Type B pancreatic cell (in vitro differentiated cells): ENCODE measurements at regions not wholly inside any gene's neighbourhood (a gene's known extent, or its start where the extent isn't known, plus 50 kb on each side); places are given as distances from the start of the nearest gene placed in this dataset.

ENCODE experiments used
- DNase-seq: peaks from one replicate; pipeline ENCODE4 v3.0.0; 2021; ENCODE audit warnings: mixed read lengths; ENCODE audit not compliant: unreplicated experiment; ENCODE audit errors: extremely low spot score
- H3K27ac Mint-ChIP-seq: 2 replicates; pipeline ENCODE4 v1.8.0; 2021; ENCODE audit warnings: mild to moderate bottlenecking, mixed read lengths
- H3K27me3 Mint-ChIP-seq: 2 replicates; pipeline ENCODE4 v1.8.0; 2021; ENCODE audit warnings: mixed read lengths
- H3K36me3 Mint-ChIP-seq: 2 replicates; pipeline ENCODE4 v1.8.0; 2021; ENCODE audit warnings: mixed read lengths
- H3K4me1 Mint-ChIP-seq: one replicate; pipeline ENCODE4 v1.8.0; 2021; ENCODE audit warnings: mixed read lengths; ENCODE audit not compliant: unreplicated experiment
- H3K4me3 Mint-ChIP-seq: 2 replicates; pipeline ENCODE4 v1.8.0; 2021; ENCODE audit warnings: mild to moderate bottlenecking, mixed read lengths
- H3K9me3 Mint-ChIP-seq: 2 replicates; pipeline ENCODE4 v1.8.0; 2021; ENCODE audit warnings: mixed read lengths
- TF ChIP-seq, protein P1 (sequence below): fragments of 200-600 bp; sonication (generic); conservative IDR thresholded peaks from 2 replicates; pipeline ENCODE4 v1.5.0; 2021; ENCODE audit warnings: antibody characterized with exemption, mild to moderate bottlenecking

DNA sequence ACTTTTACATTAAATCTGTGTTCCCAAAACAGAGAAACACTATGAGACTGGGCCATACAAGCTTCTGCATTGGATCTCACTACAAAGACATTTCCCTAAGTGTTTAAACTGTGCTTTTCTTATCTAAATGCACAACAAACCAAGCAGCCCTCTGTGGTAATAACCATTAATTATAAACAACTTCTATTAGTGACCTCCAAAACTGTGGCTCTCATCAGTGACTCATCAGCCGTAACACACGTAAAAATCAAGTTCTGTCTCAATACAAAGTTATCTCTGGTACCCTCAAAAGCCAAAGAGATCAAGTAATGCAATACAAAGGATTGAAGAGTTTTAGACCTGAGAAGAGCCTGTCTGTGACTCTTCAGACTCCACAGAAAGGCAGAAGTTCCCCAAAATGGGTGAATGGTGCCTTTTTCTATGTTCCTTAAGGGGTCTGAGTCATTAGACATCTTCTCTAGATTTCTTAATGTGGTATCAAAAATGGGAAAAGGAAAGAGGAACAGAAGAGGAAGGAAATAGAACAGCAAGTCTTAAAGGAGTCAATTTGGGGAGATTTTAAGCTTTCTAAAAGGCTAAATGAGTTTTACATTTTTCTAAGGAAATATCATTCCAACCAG lies 189.8 kb upstream of the PPP1R2C start:
- Mint-ChIP-seq H3K27me3 (no peaks in the 10 kb centered on the region), H3K4me3 (no peak overlapping the region), H3K27ac (no peak overlapping the region), H3K36me3 (no peaks in the 10 kb centered on the region), H3K9me3 (no peaks in the 10 kb centered on the region), H3K4me1 (no peaks in the 10 kb centered on the region)
- no peak for DNase-seq
- TF ChIP-seq, protein P1, sequence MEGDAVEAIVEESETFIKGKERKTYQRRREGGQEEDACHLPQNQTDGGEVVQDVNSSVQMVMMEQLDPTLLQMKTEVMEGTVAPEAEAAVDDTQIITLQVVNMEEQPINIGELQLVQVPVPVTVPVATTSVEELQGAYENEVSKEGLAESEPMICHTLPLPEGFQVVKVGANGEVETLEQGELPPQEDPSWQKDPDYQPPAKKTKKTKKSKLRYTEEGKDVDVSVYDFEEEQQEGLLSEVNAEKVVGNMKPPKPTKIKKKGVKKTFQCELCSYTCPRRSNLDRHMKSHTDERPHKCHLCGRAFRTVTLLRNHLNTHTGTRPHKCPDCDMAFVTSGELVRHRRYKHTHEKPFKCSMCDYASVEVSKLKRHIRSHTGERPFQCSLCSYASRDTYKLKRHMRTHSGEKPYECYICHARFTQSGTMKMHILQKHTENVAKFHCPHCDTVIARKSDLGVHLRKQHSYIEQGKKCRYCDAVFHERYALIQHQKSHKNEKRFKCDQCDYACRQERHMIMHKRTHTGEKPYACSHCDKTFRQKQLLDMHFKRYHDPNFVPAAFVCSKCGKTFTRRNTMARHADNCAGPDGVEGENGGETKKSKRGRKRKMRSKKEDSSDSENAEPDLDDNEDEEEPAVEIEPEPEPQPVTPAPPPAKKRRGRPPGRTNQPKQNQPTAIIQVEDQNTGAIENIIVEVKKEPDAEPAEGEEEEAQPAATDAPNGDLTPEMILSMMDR = no peak

GRCh38 chrX:42973321-42973720 lies 195.4 kb upstream of the PPP1R2C start:
- Mint-ChIP-seq H3K36me3 (no peaks in the 10 kb centered on the region), H3K27ac (no peak overlapping the region), H3K4me1 (peaks cover 10% of the 10 kb centered on the region), H3K9me3 (peaks cover 5% of the 10 kb centered on the region), H3K4me3 (no peak overlapping the region), H3K27me3 (no peaks in the 10 kb centered on the region)
- TF ChIP-seq, protein P1 = no peak
- DNase-seq = no peak

GRCh38 chrX:42975906-42976305 lies 197.9 kb upstream of the PPP1R2C start:
- H3K9me3 Mint-ChIP-seq = peaks cover 9% of the 10 kb centered on the region
- no peaks in the 10 kb centered on the region for H3K36me3 Mint-ChIP-seq
- H3K27me3 Mint-ChIP-seq = no peaks in the 10 kb centered on the region
- TF ChIP-seq, protein P1 = no peak
- no peak for DNase-seq
- H3K4me3 Mint-ChIP-seq = no peak overlapping the region
- peaks cover 15% of the 10 kb centered on the region for H3K4me1 Mint-ChIP-seq
- H3K27ac Mint-ChIP-seq = peak overlapping the region; percentile 92

- peaks cover 9% of the 10 kb centered on the region for H3K9me3 Mint-ChIP-seq
Observed at GRCh38 chrX:42976746-42977366, 198.9 kb upstream of the PPP1R2C start.

DNA sequence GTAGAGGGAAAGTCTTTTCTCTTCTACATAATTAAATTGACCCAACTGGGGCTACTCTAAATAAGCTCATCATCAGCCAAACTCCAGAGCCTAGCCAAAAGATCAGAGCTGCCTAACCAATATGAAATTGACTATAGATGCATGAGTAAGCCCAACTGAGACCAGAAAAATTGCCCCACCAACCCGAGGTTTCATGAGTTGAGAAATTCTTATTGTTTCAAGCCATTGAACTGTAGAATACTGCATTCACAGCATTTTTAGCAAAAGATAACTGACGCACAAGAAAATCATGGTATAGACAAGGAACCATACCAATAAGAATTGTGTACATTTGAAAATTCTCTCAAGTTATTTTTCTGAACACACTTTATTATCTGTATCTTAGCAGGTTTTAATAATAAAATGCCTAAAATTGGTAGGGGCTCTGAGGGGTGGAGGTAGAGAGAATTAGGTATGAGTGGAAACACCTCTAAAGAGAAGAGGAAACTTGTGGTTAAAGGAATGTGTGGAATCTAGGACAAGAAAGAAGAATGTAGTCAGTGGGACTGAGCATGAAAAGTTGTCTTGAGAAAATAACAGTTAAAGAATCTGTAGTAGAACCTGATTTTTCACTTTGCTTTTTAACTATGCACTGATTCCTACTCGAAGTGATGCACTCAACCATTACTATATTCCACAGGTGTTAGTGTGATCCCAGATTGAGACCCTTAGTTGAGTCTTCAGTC lies 200.9 kb upstream of the PPP1R2C start:
- Mint-ChIP-seq H3K4me1 (peaks cover 15% of the 10 kb centered on the region), H3K4me3 (peak overlapping the region; percentile 27), H3K27ac (peak overlapping the region; percentile 78), H3K27me3 (no peaks in the 10 kb centered on the region), H3K9me3 (peaks cover 9% of the 10 kb centered on the region), H3K36me3 (no peaks in the 10 kb centered on the region)
- no peak for DNase-seq
- TF ChIP-seq, protein P1 = no peak

More at GRCh38 chrX:42976746-42977366, 198.9 kb upstream of the PPP1R2C start:
- TF ChIP-seq, protein P1 = no peak
- no peak for DNase-seq
- peak overlapping the region; percentile 46 for H3K4me3 Mint-ChIP-seq
- no peaks in the 10 kb centered on the region for H3K36me3 Mint-ChIP-seq
- no peaks in the 10 kb centered on the region for H3K27me3 Mint-ChIP-seq
- peaks cover 15% of the 10 kb centered on the region for H3K4me1 Mint-ChIP-seq
- H3K27ac Mint-ChIP-seq = peak overlapping the region; percentile 92
